GM21786 (cell line): ENCODE measurements at regions not wholly inside any gene's neighbourhood (a gene's known extent, or its start where the extent isn't known, plus 50 kb on each side); places are given as distances from the start of the nearest gene placed in this dataset.

Source experiments
- ATAC-seq: cut with Tn5 transposase; IDR thresholded peaks from one replicate; pipeline ENCODE4 v1.9.1; 2021; ENCODE audit not compliant: unreplicated experiment

DNA sequence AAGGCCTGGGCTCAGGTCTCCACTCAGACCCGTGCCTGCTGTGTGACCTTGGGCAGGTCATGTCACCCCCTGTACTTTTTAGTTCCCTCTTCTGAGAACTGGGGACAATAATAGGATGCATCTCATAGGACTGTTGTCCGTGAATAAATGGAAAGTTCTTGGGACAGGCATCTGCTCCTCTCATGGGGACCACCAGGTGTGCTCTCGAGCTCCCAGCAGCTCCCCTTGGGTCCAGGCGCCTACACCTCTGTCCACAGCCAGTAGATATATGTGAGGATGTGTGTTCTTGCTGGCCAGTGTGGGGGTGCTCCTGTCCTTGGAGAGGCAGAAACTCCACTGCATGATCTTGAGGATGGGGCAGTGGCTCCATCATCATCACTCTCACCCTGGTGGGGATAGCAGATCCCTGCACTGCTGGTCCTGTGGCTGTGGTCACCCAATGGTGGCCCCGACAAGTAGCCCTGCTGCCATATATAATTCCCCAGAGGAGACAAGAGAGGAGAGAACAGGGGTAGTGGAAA is 257.6 kb upstream of the TLE3 start:
- ATAC-seq: no peak

DNA sequence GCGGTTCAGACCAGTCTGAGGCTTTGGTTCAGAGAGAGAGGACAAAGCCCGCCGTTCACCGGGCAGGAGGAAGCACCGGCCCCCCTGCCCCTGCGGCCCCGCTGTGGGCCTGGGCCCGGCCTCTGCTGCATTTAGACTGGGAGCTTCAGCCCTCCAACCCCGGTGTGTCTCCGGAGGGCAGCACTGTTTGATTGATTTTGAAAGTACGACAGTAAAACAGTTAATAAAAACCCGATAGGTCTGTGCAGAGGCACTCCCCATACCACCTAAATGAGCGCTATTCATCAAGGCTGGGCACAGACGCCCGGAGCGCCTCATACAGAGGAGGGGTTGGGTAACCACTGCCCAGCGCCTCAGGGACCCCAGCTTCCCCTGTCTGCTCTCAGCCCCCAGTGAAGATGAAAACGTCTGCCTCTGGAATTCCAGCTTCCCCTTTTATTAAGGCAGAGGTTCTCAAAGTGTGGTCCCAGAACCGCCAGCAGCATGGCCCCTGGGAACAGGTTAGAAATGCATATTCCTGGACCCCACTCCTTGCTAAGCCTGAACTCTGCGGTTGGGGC is 256.7 kb upstream of the TLE3 start:
- ATAC-seq: no peak

DNA sequence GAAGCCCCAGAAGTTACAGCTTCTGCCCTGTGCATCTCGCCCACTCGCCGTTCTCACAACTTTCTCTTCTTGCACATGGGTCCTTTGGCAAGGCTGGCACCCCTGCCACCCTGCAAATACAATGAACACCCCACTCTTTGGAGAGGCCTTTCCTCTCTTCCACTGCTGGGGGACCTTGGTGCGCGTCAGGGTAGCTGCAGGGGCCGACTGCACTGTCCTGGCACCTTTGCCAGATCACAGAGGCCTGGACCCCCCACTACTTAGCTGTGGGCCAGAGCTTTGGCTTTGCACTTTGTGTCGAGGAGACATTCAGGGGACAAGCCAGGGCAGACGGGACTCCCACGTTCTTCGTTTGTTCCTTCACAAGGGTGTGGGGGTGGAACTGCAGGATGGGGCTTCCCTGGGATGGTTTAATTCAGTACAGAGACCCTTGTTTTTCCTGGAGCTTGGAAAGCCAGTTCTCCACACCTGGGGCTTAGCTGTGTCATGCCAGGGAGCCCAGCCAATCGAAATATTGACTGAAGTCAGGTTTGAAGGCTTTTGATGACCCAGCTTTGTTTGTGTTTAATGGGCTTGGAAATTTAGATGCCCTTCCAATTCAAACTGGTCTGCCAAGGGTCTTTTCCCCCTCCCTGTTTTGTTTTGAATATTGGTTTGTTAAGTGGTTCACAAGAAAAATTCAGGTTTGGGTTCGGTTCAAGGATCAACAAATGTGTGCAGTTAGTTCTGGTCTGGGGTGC is 256.1 kb upstream of the TLE3 start:
- ATAC-seq: no peak

DNA sequence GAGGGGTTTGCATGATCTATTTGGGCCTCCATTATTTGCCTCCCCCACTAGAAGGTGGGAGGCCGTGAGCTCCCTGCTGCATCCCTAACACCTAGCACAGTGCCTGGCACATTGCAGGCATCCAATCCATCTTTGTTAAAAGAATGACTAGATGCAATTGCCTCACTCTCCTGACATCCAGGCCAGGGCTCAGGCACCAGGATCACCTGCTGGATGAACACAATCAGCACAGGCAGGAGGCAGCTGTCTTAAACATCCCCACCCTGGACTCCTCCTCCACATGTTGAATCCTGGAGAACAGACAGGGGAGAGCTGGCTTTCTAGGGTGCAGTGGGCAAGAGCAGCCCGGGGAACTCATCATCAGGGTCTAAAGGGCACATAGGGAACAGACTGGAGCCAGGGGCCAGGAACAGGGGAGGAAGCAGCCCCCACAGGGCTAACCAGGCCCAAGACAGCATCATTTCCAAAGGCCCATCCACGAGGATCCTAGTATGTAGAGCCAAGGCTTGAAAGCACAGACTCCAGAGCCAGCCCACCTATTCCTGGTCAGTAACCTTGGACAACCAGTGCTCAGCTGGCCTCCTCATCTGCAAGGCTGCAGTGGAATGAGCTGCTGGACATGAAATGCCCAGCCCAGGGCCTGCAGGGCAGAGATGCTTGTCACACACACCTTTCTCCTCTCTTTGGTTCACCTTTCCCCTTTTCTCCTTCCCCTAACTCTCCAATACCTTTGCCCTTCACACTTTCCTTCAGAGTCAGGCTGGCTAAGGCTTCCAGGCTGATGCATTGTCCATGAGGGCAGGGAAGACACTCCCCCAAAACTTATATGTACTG is 254.4 kb upstream of the TLE3 start:
- ATAC-seq: no peak

DNA sequence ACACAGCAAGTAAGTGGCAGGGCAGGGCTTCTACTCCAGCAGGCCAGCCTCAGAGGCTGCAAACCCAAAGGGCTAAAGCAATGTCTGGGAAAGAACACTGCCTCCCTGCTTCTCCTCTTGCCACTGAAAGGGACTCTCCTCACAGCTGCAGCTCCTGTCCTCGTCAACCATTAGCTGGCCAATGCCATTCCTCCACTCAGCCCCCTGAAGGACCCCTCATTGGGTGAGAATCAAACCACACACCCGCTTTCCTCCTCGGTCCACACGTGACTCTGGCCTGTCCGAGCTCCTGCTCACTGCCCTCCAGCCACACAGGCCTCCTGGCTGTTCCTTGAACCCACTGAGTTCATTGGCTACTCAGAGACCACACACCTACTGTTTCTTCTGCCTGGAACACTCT is 253.7 kb upstream of the TLE3 start:
- no peak for ATAC-seq

DNA sequence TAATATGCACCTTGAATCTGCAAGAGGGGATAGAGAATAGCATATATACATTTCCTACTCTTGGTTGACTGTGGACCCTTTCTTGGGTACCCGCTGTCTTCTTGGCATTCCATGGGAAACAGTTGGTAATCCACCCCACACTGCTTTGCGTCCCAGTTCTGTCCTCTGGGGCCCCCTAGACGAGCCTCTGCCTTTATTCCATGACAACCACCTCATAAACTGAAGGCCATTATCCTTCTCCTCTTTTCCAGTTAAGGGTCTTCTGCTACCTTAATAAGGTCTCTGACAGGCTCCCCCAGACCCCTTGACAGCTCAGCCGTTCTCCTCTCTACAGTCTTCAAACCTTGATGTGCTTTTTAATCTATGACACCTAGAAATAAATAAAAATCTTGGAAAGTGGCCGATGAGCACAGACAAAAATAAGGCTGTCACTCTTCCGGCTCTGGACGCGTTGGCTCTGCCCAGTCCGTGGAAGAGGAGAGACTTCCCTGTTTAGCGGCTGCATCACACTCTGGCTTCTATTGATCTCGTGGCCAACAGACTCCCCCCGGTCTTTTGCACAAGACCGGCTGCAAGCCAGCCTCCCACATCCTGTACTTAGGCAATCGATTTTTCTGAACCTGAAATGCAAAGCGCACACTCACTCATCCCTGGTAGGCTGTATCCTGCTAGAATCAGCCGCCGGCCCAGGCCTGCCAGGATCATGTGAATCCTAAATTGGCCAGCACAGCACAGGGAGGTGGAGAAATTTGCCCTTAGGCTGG is 251.0 kb upstream of the TLE3 start:
- ATAC-seq: no peak

DNA sequence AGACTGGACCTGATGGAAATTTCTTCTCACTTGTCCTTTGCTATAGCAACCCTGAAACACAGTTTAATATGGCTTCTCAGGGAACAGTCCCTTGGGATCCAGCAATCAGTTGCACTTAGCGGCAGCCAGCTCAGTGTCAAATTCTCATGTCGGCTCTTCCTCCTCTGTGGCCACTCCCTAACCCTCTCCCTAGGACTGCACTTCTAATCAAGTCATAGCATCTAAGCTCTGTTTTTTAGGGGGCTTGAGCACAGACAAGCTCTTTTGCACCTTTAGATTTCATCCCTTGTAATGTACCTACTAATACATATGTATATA is 250.5 kb upstream of the TLE3 start:
- ATAC-seq: no peak

DNA sequence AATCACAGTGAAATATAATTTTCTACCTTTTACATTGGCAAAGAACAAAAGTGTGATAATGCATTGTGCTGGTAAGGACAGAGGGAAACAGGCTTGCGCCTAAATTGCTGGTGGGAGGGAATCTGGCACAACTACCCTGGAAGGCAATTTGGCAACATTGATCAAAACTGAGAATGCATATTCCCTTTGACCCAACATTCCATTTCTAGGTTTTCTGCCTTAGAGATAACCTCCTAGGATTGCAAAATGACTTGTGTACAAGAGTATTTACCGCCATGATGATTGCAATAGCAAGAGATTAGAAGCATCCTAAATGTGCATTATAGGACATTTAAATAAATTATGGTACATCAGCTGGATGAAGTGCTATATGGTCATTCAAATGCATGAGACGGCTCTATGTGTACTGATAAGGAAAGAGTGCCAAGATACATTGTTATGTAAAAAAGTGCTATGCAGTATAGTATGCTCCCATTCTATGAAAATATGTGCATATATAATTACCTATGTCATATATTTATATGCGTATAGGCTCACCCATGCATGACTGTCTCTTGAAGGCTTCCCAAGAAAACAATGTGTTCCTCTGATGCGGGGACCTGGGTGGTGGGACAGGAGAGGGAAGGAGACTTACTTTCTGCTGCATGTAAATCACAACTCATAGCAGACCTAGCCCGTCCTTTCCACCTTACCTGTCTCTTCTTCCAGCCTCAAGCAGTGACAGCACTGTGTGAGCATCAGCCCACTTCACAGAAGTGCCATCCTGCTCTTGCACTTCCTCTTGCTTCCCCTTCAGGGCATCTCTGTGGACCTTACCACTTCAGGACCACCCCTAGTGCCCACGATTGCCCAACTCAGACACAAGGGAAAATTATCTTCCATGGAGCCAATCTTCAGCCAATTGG is 249.9 kb upstream of the TLE3 start:
- no peak for ATAC-seq

DNA sequence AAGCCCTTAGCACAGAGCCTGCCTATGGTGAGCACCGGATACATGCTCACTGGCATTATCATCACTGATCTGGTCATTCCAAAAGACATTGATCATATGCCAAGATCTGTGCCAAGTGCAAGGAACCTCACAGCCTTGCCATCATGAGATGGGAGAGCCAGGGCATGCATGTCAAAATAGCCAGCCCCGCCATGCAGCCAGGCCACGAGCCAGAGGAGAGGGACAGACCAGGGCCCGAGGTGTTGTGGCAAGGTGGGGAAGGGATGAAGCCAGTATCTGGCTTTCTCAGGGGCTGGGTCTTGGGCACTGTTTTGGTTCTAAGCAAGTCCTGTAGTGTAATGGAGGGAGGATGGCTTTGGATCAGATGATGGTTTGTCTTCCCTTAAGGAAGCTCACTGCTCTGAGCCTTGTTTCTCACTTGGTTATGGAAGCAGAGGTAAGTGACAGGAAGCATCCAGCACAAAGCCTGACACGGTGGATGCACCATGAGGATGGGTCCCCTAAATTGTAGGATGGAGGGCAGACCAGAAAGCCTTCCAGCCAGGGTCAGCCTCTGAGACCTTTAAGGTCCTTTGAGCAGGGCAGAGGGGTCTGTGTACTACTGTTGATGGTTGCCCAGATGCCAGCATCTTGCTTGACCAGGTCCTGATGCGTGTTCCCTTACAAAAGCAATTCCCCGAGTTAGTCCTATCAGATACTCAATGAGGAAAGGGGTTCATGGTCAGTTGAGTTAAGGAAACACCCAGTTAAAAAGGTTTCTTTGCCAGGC is 247.7 kb upstream of the TLE3 start:
- ATAC-seq: no peak

DNA sequence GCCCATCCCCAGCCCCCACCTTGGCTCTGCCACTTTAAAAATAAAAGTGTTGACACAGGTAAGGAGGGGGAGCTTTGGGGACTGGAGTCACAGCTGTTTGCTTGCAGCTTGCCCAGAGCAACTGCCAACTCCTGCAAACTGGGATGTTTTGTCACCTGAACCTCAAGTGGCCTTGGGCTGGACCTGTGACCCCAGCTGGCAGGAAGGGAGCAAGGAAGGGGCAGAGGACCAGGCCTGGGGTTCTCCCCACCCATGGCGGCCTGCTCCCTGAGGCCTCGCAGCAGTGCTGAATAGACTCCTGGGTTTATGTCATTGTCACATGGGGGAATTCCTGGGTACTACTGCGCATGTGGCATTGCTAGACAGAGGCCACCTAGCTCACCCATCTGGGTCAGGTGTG is 246.9 kb upstream of the TLE3 start:
- ATAC-seq: no peak

DNA sequence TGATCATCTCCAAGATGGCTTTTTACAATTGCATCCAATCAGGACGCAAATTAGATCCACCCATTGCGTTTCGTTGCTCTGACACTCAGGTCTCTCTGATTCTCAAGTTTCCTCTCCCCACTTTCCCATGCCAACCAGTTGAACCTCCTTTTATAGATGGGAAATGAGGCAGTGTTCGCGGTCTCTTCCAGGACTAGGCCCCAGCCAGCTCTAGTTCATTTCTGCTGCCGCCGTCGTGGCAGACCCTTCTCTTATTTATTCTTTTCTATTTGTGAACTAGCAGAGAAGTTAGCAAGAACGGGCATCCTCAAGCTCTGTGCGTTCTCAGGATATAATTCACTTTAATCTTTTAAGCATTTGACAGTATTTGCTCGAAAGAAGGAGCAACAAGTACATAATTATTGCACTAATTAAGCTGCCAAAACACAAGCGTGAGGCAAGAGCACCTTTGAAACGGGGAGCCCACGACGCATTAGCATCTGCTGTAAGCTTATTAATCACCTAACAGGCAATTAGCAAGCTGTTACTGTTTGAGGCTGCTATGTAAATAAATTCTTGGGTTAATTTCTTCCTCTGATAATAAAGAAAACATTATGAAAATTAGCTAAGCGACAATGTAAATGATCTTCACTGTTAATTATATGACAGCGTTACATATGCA is 246.4 kb upstream of the TLE3 start:
- no peak for ATAC-seq

DNA sequence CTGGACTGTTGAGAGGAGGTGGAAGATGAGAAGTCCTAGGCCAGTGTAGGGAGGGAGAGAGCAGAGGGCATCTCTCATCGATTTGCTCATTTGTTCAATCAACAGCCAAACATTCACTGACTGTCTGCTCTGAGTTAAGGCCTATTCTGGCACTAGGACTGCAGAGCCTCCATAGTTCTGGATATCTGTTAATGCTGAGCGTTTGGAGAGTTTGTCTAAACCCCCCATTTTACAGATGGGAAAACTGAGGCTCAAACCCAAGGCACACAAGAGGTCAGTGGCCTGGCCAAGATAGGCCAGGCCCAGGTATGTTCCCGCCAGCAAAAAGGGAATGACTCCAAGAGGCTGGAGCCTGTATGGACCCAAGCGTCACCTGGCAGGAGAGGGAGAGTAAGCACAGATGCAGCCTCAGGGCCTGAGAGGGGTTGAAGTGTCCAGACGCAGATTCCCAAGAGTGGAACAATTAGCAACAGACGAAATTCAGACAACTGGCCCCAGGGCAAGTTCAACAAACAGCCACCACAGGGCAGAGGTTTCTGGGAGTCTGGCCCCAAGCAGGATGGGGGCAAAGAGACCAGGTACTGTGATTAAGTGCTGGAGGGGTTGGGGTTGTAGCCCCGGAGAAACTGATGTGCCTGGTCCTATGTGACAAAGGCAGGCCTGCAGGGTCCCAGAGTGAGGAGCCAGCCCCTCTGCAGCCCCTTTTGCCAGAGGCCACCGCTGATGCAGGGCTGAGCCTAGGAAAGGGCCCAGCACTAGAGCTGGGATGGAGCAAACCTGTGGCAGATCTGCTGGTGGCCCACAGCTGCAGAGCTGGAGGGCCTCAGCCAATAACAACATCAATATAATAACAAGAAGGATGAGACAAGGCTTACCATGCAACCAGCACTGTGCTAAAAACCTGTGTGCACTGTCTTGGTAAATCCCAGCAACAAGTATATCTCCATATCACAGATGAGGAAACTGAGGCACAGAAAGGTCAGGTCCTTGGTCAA is 245.1 kb upstream of the TLE3 start:
- ATAC-seq: no peak

DNA sequence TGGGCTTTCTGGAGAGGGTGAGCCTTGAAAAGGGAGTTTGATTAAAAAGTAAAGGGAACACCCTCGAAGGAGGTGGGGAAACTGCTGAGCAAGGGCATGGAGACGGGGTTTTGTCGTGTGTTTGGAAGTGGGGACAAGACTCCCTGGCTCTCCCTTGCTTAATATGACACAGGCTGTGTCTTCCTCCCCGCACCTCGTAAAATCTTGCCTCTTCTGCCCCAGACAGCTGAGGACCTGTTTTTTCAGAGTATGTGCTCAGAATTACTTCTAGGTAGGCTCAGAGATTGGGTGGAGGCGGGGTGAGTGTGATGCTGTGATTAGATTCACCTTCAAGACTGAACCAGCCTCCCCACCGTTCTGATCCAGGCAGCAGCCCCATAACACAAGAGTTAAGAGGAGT is 244.4 kb upstream of the TLE3 start:
- no peak for ATAC-seq

DNA sequence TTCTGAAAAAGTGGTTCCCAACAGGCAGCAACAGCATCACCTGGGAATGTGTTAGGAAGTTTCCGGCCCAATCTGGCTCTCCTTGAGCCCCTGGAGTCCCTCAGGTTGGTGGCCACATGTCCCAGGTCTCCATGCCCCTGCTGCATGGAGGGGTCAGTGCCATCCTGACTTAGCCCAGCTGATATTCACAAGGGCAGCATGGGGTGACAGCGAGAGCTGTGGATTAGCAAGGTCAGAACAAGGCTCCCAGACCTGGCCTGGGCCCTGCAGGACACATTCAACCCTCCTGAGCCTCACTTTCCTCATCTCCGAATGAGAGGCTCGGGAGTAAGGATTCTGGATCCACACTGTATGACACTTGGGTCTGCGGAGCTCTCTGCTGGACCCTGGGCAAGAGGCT is 243.8 kb upstream of the TLE3 start:
- no peak for ATAC-seq

DNA sequence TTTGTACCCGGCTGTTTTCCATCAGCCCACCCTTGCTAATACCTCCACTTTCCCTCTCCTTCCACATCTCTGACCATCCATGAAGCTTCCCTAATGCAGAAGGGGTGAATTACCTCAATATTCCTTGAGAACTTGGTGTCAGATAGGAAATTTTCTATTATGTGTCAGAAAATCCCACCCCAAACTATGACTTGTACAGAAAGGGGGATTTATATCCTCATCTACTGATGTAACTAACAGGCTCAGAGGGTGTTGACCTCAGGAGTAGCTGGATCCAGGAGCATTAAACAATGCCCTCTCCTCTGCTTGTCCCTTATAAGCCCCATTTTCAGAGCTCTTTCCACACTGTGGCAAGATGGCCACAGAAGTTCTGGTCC is 242.8 kb upstream of the TLE3 start:
- no peak for ATAC-seq

DNA sequence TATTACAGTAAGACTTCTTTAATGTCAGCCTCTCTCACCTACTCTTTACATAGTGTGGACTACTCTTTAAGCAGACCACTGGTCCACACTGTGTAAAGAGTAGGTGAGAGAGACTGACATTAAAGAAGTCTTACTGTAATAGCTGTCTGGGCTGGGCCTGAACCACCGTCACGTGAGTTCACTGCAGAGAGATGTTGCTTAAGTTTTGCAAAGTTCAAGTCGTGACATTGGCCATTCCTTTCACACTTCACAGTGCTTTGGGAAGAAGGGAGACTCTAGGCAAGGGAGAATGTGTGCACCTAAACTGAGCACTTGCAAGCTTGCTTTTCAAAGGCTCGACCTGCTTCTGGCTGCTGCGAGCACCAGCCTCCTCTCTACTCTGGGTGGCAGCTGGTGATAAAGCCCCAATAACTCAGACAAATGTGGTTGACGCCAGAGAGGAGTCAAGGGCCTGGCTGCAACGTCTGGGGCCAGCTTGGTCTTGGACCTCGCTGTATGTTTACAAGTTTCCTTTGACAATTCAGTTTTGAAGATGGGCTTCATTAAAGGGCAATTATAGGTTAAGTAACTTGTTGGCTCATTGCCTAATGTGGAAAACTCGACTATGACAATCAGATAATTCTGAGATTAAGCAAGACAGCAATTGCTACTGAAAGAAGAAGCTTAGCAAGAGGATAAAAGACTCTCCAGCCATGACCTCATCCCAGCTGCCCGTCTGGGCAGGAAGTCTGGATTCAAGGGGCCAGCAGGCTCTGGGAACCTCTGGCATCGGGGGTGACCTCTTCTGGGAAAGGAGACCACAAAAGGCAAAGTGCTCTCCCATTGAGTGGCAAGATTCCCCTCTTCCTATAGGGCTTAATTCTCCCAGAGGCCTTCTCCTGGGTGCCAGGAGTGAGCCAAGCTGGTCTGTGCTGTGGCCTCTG is 242.1 kb upstream of the TLE3 start:
- no peak for ATAC-seq
